NCI-H2196 (cell line): ENCODE measurements at regions not wholly inside any gene's neighbourhood (a gene's known extent, or its start where the extent isn't known, plus 50 kb on each side); places are given as distances from the start of the nearest gene placed in this dataset.

Experiments used
- DNase-seq: peaks from one replicate; lab custom pipeline; 2025; ENCODE audit not compliant: unreplicated experiment; lab: John Stamatoyannopoulos, UW

- no peak for DNase-seq
These were observed 825.1 kb downstream of the SLC4A3 start for GRCh38 chr2:220452561-220452960.

GRCh38 chr2:220455351-220455990 lies 828.0 kb downstream of the SLC4A3 start:
- DNase-seq, result no peak

GRCh38 chr2:220458051-220458450 lies 830.6 kb downstream of the SLC4A3 start:
- no peak for DNase-seq

GRCh38 chr2:220460257-220460985 lies 833.0 kb downstream of the SLC4A3 start:
- no peak for DNase-seq

GRCh38 chr2:220463876-220464275 lies 836.4 kb downstream of the SLC4A3 start:
- DNase-seq, result no peak

GRCh38 chr2:220465700-220466099 lies 838.3 kb downstream of the SLC4A3 start:
- no peak for DNase-seq

- DNase-seq, result no peak
These were observed 838.8 kb downstream of the SLC4A3 start for GRCh38 chr2:220466251-220466691.

- DNase-seq, result no peak
These were observed 841.8 kb downstream of the SLC4A3 start for GRCh38 chr2:220469201-220469600.

GRCh38 chr2:220473611-220474010 lies 846.2 kb downstream of the SLC4A3 start:
- no peak for DNase-seq

GRCh38 chr2:220476877-220477276 lies 849.4 kb downstream of the SLC4A3 start:
- DNase-seq, result no peak

- DNase-seq, result no peak
These were observed 851.1 kb downstream of the SLC4A3 start for GRCh38 chr2:220478305-220479058.

- no peak for DNase-seq
These were observed 855.3 kb downstream of the SLC4A3 start for GRCh38 chr2:220482716-220483115.

GRCh38 chr2:220489121-220489520 lies 861.7 kb downstream of the SLC4A3 start:
- DNase-seq, result no peak

GRCh38 chr2:220491670-220492069 lies 864.2 kb downstream of the SLC4A3 start:
- DNase-seq, result no peak

GRCh38 chr2:220493871-220494525 lies 866.6 kb downstream of the SLC4A3 start:
- DNase-seq, result no peak

- DNase-seq, result no peak
These were observed 869.1 kb downstream of the SLC4A3 start for GRCh38 chr2:220496513-220496912.

GRCh38 chr2:220499225-220499624 lies 871.8 kb downstream of the SLC4A3 start:
- DNase-seq, result peak; percentile 59

GRCh38 chr2:220502539-220502938 lies 875.1 kb downstream of the SLC4A3 start:
- no peak for DNase-seq

- DNase-seq, result no peak
These were observed 876.0 kb downstream of the SLC4A3 start for GRCh38 chr2:220503431-220503830.

- peak; percentile 70 for DNase-seq
These were observed 877.6 kb downstream of the SLC4A3 start for GRCh38 chr2:220504938-220505503.

GRCh38 chr2:220506466-220506865 lies 879.0 kb downstream of the SLC4A3 start:
- DNase-seq, result no peak
